Caki2 (cell line): ENCODE measurements at regions not wholly inside any gene's neighbourhood (a gene's known extent, or its start where the extent isn't known, plus 50 kb on each side); places are given as distances from the start of the nearest gene placed in this dataset.

Experiments used
- DNase-seq: peaks from one replicate; pipeline ENCODE4 v3.0.0-alpha.2; 2015; ENCODE audit warnings: low read depth
- in situ Hi-C: cut with HindIII; loops from 2 replicates; pipeline ENCODE4 v1.10.0; 2016; ENCODE audit warnings: low sequenced_read_pairs, low pct_unique_long_range_greater_than_20kb, mixed read lengths

DNA sequence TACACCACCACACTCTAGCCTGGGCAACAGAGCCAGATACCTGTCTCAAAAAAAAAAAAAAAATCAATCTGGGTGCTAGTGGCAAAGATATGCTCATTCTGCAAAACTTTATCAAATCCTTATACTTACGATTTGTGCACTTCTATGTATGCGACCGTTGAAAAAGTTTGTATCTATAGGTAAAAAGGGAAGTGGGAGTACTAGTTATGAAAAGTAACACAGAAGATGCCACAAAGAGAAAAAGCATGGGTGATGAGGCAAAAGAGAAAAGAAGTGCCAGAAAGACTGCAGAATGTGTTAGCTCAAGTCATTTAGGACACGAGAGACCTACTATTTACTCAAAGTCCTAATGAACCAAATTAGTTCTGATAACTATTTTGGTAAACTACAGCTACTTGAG, 407.8 kb downstream of the SHQ1 start:
- no peak for DNase-seq
- in situ Hi-C loops, result no loop called here

DNA sequence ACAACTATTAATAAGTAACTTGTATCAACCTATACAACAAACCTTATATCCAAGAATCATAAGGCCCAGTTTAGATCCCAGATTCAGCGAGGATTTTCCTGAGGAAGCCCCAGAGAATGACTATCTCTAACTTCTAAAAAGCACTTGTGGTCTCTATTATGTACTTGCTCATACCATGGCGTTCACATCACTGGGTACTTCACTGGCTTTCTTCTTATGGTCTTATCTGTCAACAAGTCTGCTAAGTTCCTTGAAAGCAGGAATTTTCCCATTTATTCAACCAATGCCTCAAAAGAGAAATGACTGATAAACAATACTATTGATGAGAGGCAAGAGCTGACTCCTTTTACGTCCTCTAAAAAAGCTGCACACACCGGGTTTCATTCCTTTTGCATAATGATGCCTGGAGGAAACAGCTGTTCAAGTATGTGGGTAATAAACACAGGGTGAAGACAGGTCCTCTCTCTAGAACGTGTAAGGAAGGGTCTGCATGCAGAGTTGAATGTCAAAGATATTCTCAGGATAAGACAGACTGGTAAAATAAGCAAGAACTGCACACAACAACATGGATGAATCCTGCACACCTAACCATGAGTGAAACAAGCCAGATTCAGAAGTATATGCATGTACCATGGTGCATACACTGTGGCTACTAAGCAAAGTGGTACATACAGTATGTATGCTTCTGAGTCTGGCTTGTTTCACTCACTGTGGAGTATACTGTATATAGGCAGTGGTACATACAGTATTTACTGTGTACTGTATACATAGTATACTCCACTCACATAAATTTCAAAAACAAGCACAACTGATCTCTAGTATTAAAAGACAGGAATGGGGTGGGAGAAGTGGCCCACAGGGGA, 408.7 kb downstream of the SHQ1 start:
- in situ Hi-C loops, result no loop called here

GRCh38 chr3:72437661-72438406, 410.4 kb downstream of the SHQ1 start:
- DNase-seq, result no peak
- in situ Hi-C loops, result no loop called here

More for the DNA sequence above, 408.7 kb downstream of the SHQ1 start:
- no peak for DNase-seq

GRCh38 chr3:72436863-72437592, 411.2 kb downstream of the SHQ1 start:
- in situ Hi-C loops, result no loop called here
- no peak for DNase-seq

DNA sequence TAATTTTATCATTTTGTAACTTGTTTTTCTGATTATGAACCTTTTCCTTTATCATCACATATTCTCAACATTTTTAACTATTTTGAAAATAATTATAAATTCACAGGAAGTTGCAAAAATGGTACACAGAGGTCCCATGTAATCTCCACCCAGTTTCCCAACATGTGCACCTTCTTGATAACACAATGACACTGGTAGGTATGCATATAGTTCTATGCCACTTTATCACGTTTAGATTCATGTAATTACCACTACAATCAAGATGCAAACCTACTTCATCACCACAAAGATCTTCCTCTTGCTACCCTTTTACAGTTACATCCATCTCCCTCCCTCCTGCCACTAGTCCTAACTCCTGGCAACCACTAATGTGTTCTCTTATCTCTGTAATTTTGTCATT, 413.9 kb downstream of the SHQ1 start:
- no peak for DNase-seq
- in situ Hi-C loops, result no loop called here

DNA sequence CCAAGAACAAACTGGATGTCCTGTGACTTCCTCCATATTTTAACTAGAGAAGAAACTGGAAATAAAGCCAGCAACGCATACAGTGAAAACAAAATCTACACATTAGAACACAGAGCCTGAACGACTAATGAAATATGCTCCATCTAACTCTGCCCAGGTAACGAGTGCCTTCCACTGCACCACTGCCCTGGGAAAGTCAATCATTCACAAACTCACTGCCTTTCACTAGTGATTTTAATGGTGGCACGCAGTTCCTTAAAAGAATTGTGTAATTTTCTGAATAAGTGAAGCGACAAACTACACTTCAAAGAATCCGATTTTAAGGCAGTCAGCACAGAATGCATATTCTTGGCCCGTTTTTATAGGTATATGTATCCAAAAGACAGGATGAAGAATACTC, 416.0 kb downstream of the SHQ1 start:
- DNase-seq, result no peak
- in situ Hi-C loops, result no loop called here

- no peak for DNase-seq
- in situ Hi-C loops, result no loop called here
Observed at GRCh38 chr3:72429589-72430353, 418.5 kb downstream of the SHQ1 start.

DNA sequence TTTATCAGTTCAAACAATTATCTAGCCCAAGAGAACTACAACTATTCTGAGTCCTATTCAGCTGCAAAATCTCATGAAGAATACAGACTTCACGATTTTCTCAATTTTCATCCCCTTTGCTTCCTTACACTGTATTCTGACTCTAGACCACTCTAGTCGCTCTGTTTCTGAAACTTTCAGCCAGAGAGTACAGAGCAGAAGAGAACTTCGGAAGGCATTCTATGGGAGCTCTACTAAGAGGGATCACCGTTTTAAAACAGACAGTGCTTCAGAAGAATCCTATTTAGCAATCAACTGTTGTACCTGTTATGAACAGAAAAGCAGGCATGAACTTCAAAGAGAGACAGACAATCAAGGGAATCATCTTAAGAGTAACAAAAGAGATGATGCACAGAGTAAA, 419.4 kb downstream of the SHQ1 start:
- in situ Hi-C loops, result no loop called here
- no peak for DNase-seq

DNA sequence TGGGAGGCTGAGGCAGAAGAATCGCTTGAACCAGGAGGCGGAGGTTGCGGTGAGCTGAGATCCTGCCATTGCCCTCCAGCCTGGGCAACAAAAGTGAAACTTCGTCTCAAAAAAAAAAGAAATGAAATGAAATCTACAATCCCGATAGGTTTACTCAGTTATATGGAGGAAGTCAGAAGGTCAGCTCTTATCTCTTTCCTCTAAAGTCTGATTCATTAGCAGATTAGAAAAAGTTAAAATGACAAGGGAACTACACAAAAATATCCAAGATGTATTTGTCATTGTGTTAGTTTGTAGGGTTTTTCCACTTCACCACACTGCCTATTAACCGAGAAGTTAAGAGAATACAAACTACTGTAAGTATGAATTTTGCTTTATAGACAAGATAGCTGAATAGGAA, 420.6 kb downstream of the SHQ1 start:
- in situ Hi-C loops, result no loop called here
- DNase-seq, result no peak

- in situ Hi-C loops, result no loop called here
- DNase-seq, result no peak
Observed at GRCh38 chr3:72426618-72427397, 421.4 kb downstream of the SHQ1 start.

- in situ Hi-C loops, result no loop called here
- DNase-seq, result no peak
Observed at GRCh38 chr3:72423643-72424042, 424.6 kb downstream of the SHQ1 start.

DNA sequence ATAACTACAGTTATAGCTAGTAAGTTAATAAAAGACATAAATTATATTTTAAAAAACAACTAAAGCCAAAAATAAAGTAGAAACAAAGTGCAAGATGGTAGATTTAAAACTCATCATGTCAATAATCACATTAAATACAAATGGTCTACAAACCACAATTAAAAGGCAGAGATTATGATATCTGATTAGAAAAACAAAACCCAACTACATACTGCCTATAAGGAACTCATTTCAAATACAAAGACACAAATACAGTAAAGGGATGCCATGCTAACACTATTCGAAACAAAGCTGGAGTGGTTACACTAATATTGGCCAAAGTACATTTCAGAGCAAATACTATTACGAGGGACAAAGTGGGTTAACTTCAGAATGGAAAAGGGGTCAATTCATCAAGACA, 426.5 kb downstream of the SHQ1 start:
- DNase-seq, result no peak
- in situ Hi-C loops, result no loop called here

- in situ Hi-C loops, result no loop called here
- DNase-seq, result no peak
Observed at GRCh38 chr3:72421126-72421525, 427.1 kb downstream of the SHQ1 start.

- DNase-seq, result no peak
- in situ Hi-C loops, result no loop called here
Observed at GRCh38 chr3:72418856-72419255, 429.4 kb downstream of the SHQ1 start.

- in situ Hi-C loops, result no loop called here
- DNase-seq, result no peak
Observed at GRCh38 chr3:72418244-72418643, 430.0 kb downstream of the SHQ1 start.

DNA sequence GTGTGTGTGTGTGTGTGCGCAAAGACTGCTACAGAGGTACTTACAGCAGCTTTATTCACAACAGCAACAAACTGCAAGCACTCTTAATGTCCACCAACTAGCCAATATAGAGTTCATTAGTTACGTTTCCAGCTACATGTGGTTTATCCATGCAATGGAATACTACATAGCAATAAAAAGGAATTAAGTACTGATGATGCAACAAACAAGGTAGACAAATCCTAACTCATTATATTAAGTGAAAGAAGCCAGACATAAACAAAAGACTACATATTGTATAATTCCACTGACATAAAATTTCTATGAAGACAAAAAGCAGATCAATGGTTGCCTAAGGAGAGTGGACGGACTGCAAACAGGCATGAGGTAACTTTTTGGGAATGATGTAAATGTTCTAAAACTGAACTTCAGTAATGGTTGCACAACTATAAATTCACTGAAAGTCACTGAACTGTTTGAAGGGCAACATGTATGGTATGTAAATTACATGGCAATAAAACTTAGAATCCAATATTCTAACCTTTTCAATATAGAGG, 433.7 kb downstream of the SHQ1 start:
- in situ Hi-C loops, result no loop called here
- DNase-seq, result no peak

DNA sequence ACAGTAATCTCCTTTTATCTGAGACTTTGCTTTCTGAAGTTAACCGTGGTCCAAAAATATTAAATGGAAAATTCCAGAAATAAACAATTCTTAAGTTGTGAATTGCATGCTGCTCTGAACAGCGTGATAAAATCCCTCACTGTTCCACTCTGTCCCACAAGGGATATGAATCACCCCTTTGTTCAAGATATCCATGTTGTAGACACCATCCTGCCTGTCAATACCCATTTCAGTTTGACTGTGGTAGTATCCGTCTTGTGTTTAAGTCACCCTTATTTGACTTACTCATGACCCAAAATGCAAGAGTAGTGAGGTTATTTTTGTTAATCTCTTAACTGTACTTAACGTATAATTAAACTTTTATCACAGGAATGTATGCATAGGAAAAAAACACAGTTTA, 435.0 kb downstream of the SHQ1 start:
- DNase-seq, result no peak
- in situ Hi-C loops, result no loop called here
